Dedifferentiated amniotic fluid mesenchymal stem cell (primary cell): ENCODE measurements at regions not wholly inside any gene's neighbourhood (a gene's known extent, or its start where the extent isn't known, plus 50 kb on each side); places are given as distances from the start of the nearest gene placed in this dataset.

Experiments used
- DNase-seq: peaks from one replicate; pipeline ENCODE4 v3.0.0-alpha.2; 2016; ENCODE audit errors: extremely low spot score

- DNase-seq = no peak
Measured at GRCh38 chr12:107347261-107347660, 253.9 kb upstream of the CRY1 start.

GRCh38 chr12:107349008-107349747 is 255.8 kb upstream of the CRY1 start:
- DNase-seq = peak; percentile 31

- no peak for DNase-seq
Measured at GRCh38 chr12:107349839-107350238, 256.5 kb upstream of the CRY1 start.

GRCh38 chr12:107351109-107351508 is 257.8 kb upstream of the CRY1 start:
- no peak for DNase-seq

- DNase-seq = no peak
Measured at GRCh38 chr12:107351713-107352112, 258.4 kb upstream of the CRY1 start.

- DNase-seq = no peak
Measured at GRCh38 chr12:107352347-107353081, 259.2 kb upstream of the CRY1 start.

GRCh38 chr12:107353312-107353711 is 260.0 kb upstream of the CRY1 start:
- no peak for DNase-seq

GRCh38 chr12:107355004-107355565 is 261.7 kb upstream of the CRY1 start:
- no peak for DNase-seq

GRCh38 chr12:107355612-107356011 is 262.3 kb upstream of the CRY1 start:
- no peak for DNase-seq

GRCh38 chr12:107356266-107356936 is 263.1 kb upstream of the CRY1 start:
- peak; percentile 54 for DNase-seq

- DNase-seq = no peak
Measured at GRCh38 chr12:107356937-107357295, 263.6 kb upstream of the CRY1 start.

- DNase-seq = no peak
Measured at GRCh38 chr12:107359382-107359781, 266.0 kb upstream of the CRY1 start.

GRCh38 chr12:107360033-107360432 is 266.7 kb upstream of the CRY1 start:
- DNase-seq = no peak

GRCh38 chr12:107360482-107360881 is 267.1 kb upstream of the CRY1 start:
- DNase-seq = no peak

- no peak for DNase-seq
Measured at GRCh38 chr12:107361970-107362369, 268.6 kb upstream of the CRY1 start.

- no peak for DNase-seq
Measured at GRCh38 chr12:107362960-107363359, 269.6 kb upstream of the CRY1 start.

- DNase-seq = no peak
Measured at GRCh38 chr12:107364875-107365518, 271.6 kb upstream of the CRY1 start.

GRCh38 chr12:107365703-107366102 is 272.4 kb upstream of the CRY1 start:
- no peak for DNase-seq

GRCh38 chr12:107366322-107366721 is 273.0 kb upstream of the CRY1 start:
- DNase-seq = no peak

GRCh38 chr12:107368586-107368985 is 275.2 kb upstream of the CRY1 start:
- DNase-seq = no peak

GRCh38 chr12:107369006-107369405 is 275.7 kb upstream of the CRY1 start:
- DNase-seq = no peak

- DNase-seq = no peak
Measured at GRCh38 chr12:107369679-107370078, 276.3 kb upstream of the CRY1 start.
